BLaER1 (cell line): ENCODE measurements at regions not wholly inside any gene's neighbourhood (a gene's known extent, or its start where the extent isn't known, plus 50 kb on each side); places are given as distances from the start of the nearest gene placed in this dataset.
"Not testable (repeated sequence)": the region's sequence is repeated elsewhere in the genome, so short reads cannot be mapped to it uniquely, and the experiment has no call there.

Experiments used
- H3K27ac ChIP-seq: shearing (Covaris generic); formaldehyde crosslinking; 2 replicates; pipeline ENCODE4 v1.8.1; 2022
- H3K27me3 ChIP-seq: shearing (Covaris generic); formaldehyde crosslinking; 2 replicates; pipeline ENCODE4 v1.8.1; 2022
- H3K36me3 ChIP-seq: shearing (Covaris generic); formaldehyde crosslinking; 2 replicates; pipeline ENCODE4 v1.8.1; 2022
- H3K4me1 ChIP-seq: shearing (Covaris generic); formaldehyde crosslinking; 2 replicates; pipeline ENCODE4 v1.8.1; 2022
- H3K4me2 ChIP-seq: shearing (Covaris generic); formaldehyde crosslinking; 2 replicates; pipeline ENCODE4 v1.8.1; 2022
- H3K4me3 ChIP-seq: shearing (Covaris generic); formaldehyde crosslinking; 2 replicates; pipeline ENCODE4 v1.8.1; 2022
- H3K9ac ChIP-seq: shearing (Covaris generic); formaldehyde crosslinking; 2 replicates; pipeline ENCODE4 v1.8.1; 2022
- H3K9me3 ChIP-seq: shearing (Covaris generic); formaldehyde crosslinking; 2 replicates; pipeline ENCODE4 v1.8.1; 2022
- H4K20me1 ChIP-seq: shearing (Covaris generic); formaldehyde crosslinking; 2 replicates; pipeline ENCODE4 v1.8.1; 2022
- Cebpa-rat ChIP-seq: shearing (Covaris generic); IDR thresholded peaks from 2 replicates; pipeline ENCODE4 v1.8.1; 2022

DNA sequence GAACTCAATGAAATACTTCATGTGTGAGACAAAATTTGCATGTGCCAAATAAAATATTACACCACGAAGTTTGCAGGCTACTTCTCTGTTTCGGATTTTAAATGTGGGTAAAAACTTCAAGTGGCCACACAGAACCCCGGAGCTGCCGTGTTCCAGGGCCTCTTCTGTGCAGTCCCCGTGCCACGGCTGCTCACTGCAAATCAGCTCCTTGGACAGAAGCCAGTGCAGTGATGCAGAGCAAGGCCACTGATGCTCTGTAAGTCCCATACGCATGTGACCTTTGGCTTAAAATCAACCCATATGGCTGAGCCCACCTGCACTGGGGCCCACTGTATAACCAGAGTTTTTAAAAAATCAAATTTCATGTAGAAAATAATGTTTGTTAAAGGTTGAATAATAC is 1309.4 kb downstream of the TBC1D22A start:
- H3K4me2 ChIP-seq, result peak overlapping the region; percentile 31; the same call in 1 of the 2 replicates
- peaks cover 28% of the 10 kb centered on the region for H3K4me1 ChIP-seq
- H3K36me3 ChIP-seq, result no peaks in the 10 kb centered on the region
- H4K20me1 ChIP-seq, result no peaks in the 10 kb centered on the region
- no peak overlapping the region for H3K4me3 ChIP-seq
- H3K9me3 ChIP-seq, result peaks cover 8% of the 10 kb centered on the region; the same call in 1 of the 2 replicates
- no peak overlapping the region for H3K27ac ChIP-seq
- no peak for TF ChIP-seq Cebpa-rat
- no peak overlapping the region for H3K9ac ChIP-seq
- H3K27me3 ChIP-seq, result no peaks in the 10 kb centered on the region

DNA sequence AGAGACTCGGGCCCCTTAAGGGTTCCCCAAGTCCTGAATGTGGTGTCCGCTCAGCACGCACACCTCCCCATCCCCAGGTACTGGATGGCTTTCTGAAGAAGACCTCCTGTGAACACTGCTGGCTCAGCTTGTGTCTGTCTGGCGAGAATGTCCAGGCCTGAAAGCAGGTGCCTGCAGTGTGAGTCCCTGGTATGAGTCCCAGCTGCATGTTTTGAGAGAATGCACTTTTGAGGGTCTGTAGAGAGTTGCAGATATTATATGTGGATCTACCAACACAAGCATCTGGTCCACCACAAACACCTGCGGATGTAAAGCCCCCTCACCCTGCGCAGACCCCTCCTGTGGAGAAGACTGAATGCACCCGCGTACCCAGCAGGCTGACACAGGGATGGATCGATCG is 1308.9 kb downstream of the TBC1D22A start:
- Histone ChIP-seq H4K20me1 (no peaks in the 10 kb centered on the region), H3K9me3 (peaks cover 8% of the 10 kb centered on the region; the same call in 1 of the 2 replicates), H3K27ac (no peak overlapping the region), H3K9ac (no peak overlapping the region), H3K36me3 (no peaks in the 10 kb centered on the region), H3K4me3 (no peak overlapping the region), H3K4me2 (peak overlapping the region; percentile 31; the same call in 1 of the 2 replicates), H3K4me1 (peaks cover 28% of the 10 kb centered on the region), H3K27me3 (no peaks in the 10 kb centered on the region)
- TF ChIP-seq Cebpa-rat, result no peak

GRCh38 chr22:48070760-48071159 is 1308.3 kb downstream of the TBC1D22A start:
- Histone ChIP-seq H3K9me3 (peaks cover 8% of the 10 kb centered on the region; the same call in 1 of the 2 replicates), H3K4me3 (no peak overlapping the region), H3K4me2 (no peak overlapping the region), H3K9ac (no peak overlapping the region), H3K4me1 (peaks cover 31% of the 10 kb centered on the region), H3K27ac (no peak overlapping the region), H4K20me1 (no peaks in the 10 kb centered on the region), H3K36me3 (no peaks in the 10 kb centered on the region), H3K27me3 (no peaks in the 10 kb centered on the region)
- TF ChIP-seq Cebpa-rat, result no peak

GRCh38 chr22:48070083-48070482 is 1307.6 kb downstream of the TBC1D22A start:
- H3K9me3 ChIP-seq, result peaks cover 8% of the 10 kb centered on the region; the same call in 1 of the 2 replicates
- H3K4me2 ChIP-seq, result no peak overlapping the region
- no peaks in the 10 kb centered on the region for H4K20me1 ChIP-seq
- no peak for TF ChIP-seq Cebpa-rat
- peaks cover 34% of the 10 kb centered on the region for H3K4me1 ChIP-seq
- no peak overlapping the region for H3K9ac ChIP-seq
- H3K4me3 ChIP-seq, result no peak overlapping the region
- H3K27ac ChIP-seq, result no peak overlapping the region
- H3K27me3 ChIP-seq, result no peaks in the 10 kb centered on the region
- H3K36me3 ChIP-seq, result no peaks in the 10 kb centered on the region

DNA sequence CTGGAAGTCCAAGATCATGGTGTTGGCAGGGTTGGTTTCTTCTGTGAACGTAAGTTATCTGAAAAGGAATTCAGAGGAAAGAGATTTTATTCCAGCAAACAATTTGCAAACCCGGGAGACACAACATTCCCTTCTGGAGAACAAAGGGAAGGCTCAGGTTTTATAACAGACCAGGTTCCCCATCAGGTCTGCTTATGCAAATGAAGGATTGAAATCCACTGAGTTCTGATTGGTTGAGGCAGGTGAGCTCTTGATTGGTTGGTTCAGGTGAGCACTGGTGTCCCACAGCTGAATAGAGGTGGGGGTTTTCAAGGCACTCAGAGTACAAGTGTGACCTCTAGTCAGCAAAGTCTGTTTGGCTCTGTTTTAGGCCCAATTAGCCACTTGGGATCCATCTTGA is 1306.8 kb downstream of the TBC1D22A start:
- no peaks in the 10 kb centered on the region for H4K20me1 ChIP-seq
- H3K27ac ChIP-seq, result no peak overlapping the region
- H3K9ac ChIP-seq, result no peak overlapping the region
- no peak overlapping the region for H3K4me3 ChIP-seq
- H3K9me3 ChIP-seq, result peaks cover 8% of the 10 kb centered on the region; the same call in 1 of the 2 replicates
- H3K4me1 ChIP-seq, result peaks cover 34% of the 10 kb centered on the region
- no peak overlapping the region for H3K4me2 ChIP-seq
- no peak for TF ChIP-seq Cebpa-rat
- no peaks in the 10 kb centered on the region for H3K27me3 ChIP-seq
- no peaks in the 10 kb centered on the region for H3K36me3 ChIP-seq

DNA sequence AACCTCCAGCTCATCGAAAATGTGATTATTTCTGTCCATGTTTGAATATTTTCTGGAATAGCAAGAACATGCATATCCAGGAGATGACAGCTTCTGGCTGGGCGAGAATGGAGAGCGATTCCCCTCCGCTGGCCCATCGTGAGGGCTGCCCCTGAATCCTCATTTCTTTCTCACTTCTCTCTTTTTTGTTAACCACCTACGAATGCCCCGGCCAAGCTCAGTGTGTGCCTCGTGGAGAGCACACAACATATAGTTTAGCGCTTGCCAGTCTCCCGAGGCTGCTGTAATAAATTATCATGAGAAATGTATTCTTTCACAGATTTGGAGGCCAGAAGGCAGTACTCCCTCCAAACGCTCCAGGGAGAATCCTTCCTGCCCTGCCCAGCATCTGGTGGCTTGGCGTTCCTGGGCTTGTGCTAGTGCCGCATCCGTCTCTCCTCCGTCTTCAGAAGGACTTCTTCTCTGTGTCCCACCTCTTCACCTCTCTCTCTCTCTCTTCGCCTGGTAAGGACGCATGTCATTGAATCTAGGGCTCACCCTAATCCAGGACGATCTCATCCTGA is 1306.0 kb downstream of the TBC1D22A start:
- Histone ChIP-seq H3K27ac (no peak overlapping the region), H3K4me3 (no peak overlapping the region), H3K27me3 (no peaks in the 10 kb centered on the region), H3K9me3 (peaks cover 8% of the 10 kb centered on the region; the same call in 1 of the 2 replicates), H3K4me1 (peaks cover 34% of the 10 kb centered on the region), H4K20me1 (no peaks in the 10 kb centered on the region), H3K36me3 (no peaks in the 10 kb centered on the region), H3K9ac (no peak overlapping the region), H3K4me2 (no peak overlapping the region)
- TF ChIP-seq Cebpa-rat, result no peak

DNA sequence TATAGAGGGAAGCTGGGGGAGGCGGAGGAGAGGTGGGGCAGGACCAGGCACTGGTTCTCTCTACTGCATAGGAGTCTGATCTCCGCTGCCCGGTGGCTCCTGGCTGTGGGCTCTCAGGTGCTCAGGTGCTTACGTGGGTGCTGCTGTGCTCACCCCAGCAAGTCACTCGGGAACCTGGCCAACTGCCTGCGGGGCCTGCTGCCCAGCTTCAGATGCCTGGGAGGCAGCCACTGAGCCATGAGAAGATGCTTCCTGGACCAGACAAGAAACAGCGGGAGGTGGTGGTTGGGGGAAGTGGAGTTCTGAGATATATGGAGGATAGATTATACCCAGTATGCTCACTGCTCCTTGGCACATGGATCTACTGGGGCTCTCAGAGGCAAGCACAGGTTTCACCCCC is 1303.4 kb downstream of the TBC1D22A start:
- no peak overlapping the region for H3K4me3 ChIP-seq
- no peak for TF ChIP-seq Cebpa-rat
- H3K9ac ChIP-seq, result no peak overlapping the region
- H3K36me3 ChIP-seq, result no peaks in the 10 kb centered on the region
- no peak overlapping the region for H3K27ac ChIP-seq
- H3K27me3 ChIP-seq, result no peaks in the 10 kb centered on the region
- H4K20me1 ChIP-seq, result no peaks in the 10 kb centered on the region
- H3K4me2 ChIP-seq, result peak overlapping the region; percentile 46
- peaks cover 16% of the 10 kb centered on the region for H3K4me1 ChIP-seq
- peaks cover 8% of the 10 kb centered on the region; the same call in 1 of the 2 replicates for H3K9me3 ChIP-seq

- Histone ChIP-seq H3K27me3 (no peaks in the 10 kb centered on the region), H3K9me3 (no peaks in the 10 kb centered on the region), H3K4me2 (no peak overlapping the region), H3K27ac (no peak overlapping the region), H3K9ac (no peak overlapping the region), H3K4me3 (no peak overlapping the region), H4K20me1 (no peaks in the 10 kb centered on the region), H3K4me1 (peaks cover 13% of the 10 kb centered on the region), H3K36me3 (no peaks in the 10 kb centered on the region)
- TF ChIP-seq Cebpa-rat, result no peak
Measured at GRCh38 chr22:48061726-48062125, 1299.3 kb downstream of the TBC1D22A start.

GRCh38 chr22:48060266-48060665 is 1297.8 kb downstream of the TBC1D22A start:
- no peaks in the 10 kb centered on the region for H3K9me3 ChIP-seq
- no peak overlapping the region for H3K27ac ChIP-seq
- H3K4me1 ChIP-seq, result no peaks in the 10 kb centered on the region
- H3K4me2 ChIP-seq, result no peak overlapping the region
- no peaks in the 10 kb centered on the region for H3K36me3 ChIP-seq
- no peak for TF ChIP-seq Cebpa-rat
- no peak overlapping the region for H3K9ac ChIP-seq
- H4K20me1 ChIP-seq, result no peaks in the 10 kb centered on the region
- H3K4me3 ChIP-seq, result no peak overlapping the region
- no peaks in the 10 kb centered on the region for H3K27me3 ChIP-seq

DNA sequence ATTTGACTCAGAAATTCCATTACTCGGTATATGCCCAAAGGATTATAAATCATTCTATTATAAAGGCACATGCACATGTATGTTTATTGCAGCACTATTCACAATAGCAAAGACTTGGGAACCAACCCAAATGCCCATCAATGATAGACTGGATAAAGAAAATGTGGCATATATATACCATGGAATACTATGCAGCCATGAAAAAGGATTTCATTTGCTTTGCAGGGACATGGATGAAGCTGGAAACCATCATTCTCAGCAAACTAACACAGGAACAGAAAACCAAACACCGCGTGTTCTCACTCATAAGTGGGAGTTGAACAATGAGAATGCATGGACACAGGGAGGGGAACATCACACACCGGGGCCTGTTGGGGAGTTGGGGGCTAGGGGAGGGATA is 1297.1 kb downstream of the TBC1D22A start:
- not testable (repeated sequence) for H3K4me1 ChIP-seq, H3K36me3 ChIP-seq, H3K9me3 ChIP-seq, H3K27me3 ChIP-seq, H3K27ac ChIP-seq, H3K4me2 ChIP-seq, H3K4me3 ChIP-seq, H4K20me1 ChIP-seq, H3K9ac ChIP-seq
